ENCODE measurements at regions not wholly inside any gene's neighbourhood (a gene's known extent, or its start where the extent isn't known, plus 50 kb on each side); places are given as distances from the start of the nearest gene placed in this dataset.

GRCh38 chr13:99436686-99437416 lies 64.4 kb upstream of the TM9SF2 start:
- intact Hi-C loops (cut with micrococcal nuclease), result loop anchor here (1.0 to 10.0 kb wide), 10 partner anchors 17 to 350 kb away; partner anchors contain the start of genes CLYBL, GPR183 and UBAC2
- peak overlapping the region; percentile 16 for H2AFZ ChIP-seq (ENCODE audit: insufficient read depth, low read depth, low read length, poor library complexity, severe bottlenecking)
- H3K4me3 Mint-ChIP-seq, result peak overlapping the region; percentile 76
- no peak overlapping the region for H3K9ac ChIP-seq (ENCODE audit: low read length)
- H3K79me2 ChIP-seq (ENCODE audit: control insufficient read depth, insufficient read depth, low read length), result no peaks in the 10 kb centered on the region
- H3K4me1 Mint-ChIP-seq, result peaks cover 64% of the 10 kb centered on the region
- H3K9me3 ChIP-seq (ENCODE audit: control extremely low read depth in 1 of 3, control insufficient read depth in 2 of 3, insufficient read depth in 1 of 3, low read length in 2 of 3), result peaks cover 0 to 3% (median 2%) of the 10 kb centered on the region in 3 donors
- peak overlapping the region; percentile 71 for H3K4me2 ChIP-seq (replicated peaks; ENCODE audit: low read depth, low read length, poor library complexity, severe bottlenecking)
- H3K4me3 ChIP-seq (ENCODE audit: control extremely low read depth in 1 of 5, extremely low read depth in 1 of 5, insufficient read depth in 1 of 5, low read depth in 2 of 5, low read length in 4 of 5), result peak overlapping the region in 2 of 5 experiments; percentile 6 to 27
- peaks cover 49 to 70% of the 10 kb centered on the region in 2 donors for H3K4me1 ChIP-seq (ENCODE audit: control insufficient read depth in 2 of 2, insufficient read depth in 2 of 2, low read length in 2 of 2)
- ChIA-PET POLR2A (interaction anchor here (0.6 to 2.7 kb wide), 7 partner anchors 10 to 236 kb away, joined by 3 to 14 read pairs (median 4); partner anchors contain the start of gene UBAC2), CTCF (interaction anchor here (0.6 to 12.1 kb wide), 50 partner anchors 9 to 1077 kb away, joined by 3 to 545 read pairs (median 8); partner anchors contain the start of genes GPR18, GPR183 and UBAC2)
- ATAC-seq (ENCODE audit: low read depth) (peak; percentile 69), DNase-seq (peak; percentile 96)
- H3K9me3 Mint-ChIP-seq (ENCODE audit: insufficient read depth), result no peaks in the 10 kb centered on the region
- H4K20me1 ChIP-seq (ENCODE audit: control insufficient read depth, insufficient read depth, low read length, poor library complexity, severe bottlenecking), result no peaks in the 10 kb centered on the region
- no peak overlapping the region for H3K27ac ChIP-seq (ENCODE audit: low read length in 2 of 2)
- TF ChIP-seq EZH2 (IDR thresholded peaks at IDR 0.05; ENCODE audit: borderline replicate concordance, insufficient read depth, low read depth, low read length, poor library complexity, severe bottlenecking) (no peak), CTCF (IDR thresholded peaks at IDR 0.05) (peak; percentile 100)
- no peaks in the 10 kb centered on the region for H3K27me3 Mint-ChIP-seq
- H3K36me3 ChIP-seq (replicated peaks in 1 of 2; ENCODE audit: control extremely low read depth in 1 of 2, control insufficient read depth in 1 of 2, extremely low read depth in 1 of 2, insufficient read depth in 2 of 2, low read length in 1 of 2), result no peaks in the 10 kb centered on the region
- H3K27me3 ChIP-seq (replicated peaks in 1 of 4; ENCODE audit: control extremely low read depth in 1 of 4, control insufficient read depth in 3 of 4, insufficient read depth in 4 of 4, low read length in 3 of 4), result no peaks in the 10 kb centered on the region
- peak overlapping the region; percentile 81 for H3K27ac Mint-ChIP-seq
- WGBS (ENCODE audit: insufficient coverage), result 4% methylated on average over 22 of the region's 27 CpGs

GRCh38 chr13:99439048-99439447 lies 62.2 kb upstream of the TM9SF2 start:
- ChIA-PET CTCF (interaction anchor here (1.0 to 12.1 kb wide), 10 partner anchors 52 to 264 kb away, joined by 3 to 545 read pairs (median 6); no protein-coding TSS in a partner anchor), POLR2A (interaction anchor here (0.7 kb wide), 1 partner anchor 239 kb away, joined by 3 read pairs; no protein-coding TSS in a partner anchor)
- Mint-ChIP-seq H3K9me3 (ENCODE audit: insufficient read depth) (no peaks in the 10 kb centered on the region), H3K4me3 (no peak overlapping the region), H3K27ac (peak overlapping the region; percentile 10), H3K27me3 (no peaks in the 10 kb centered on the region), H3K4me1 (peaks cover 42% of the 10 kb centered on the region)
- TF ChIP-seq CTCF (IDR thresholded peaks at IDR 0.05) (no peak), EZH2 (IDR thresholded peaks at IDR 0.05; ENCODE audit: borderline replicate concordance, insufficient read depth, low read depth, low read length, poor library complexity, severe bottlenecking) (no peak)
- H4K20me1 ChIP-seq (ENCODE audit: control insufficient read depth, insufficient read depth, low read length, poor library complexity, severe bottlenecking), result no peaks in the 10 kb centered on the region
- peaks cover 30 to 48% of the 10 kb centered on the region in 2 donors for H3K4me1 ChIP-seq (ENCODE audit: control insufficient read depth in 2 of 2, insufficient read depth in 2 of 2, low read length in 2 of 2)
- H3K9ac ChIP-seq (ENCODE audit: low read length), result no peak overlapping the region
- intact Hi-C loops (cut with micrococcal nuclease), result loop anchor here (5.0 to 10.0 kb wide), 3 partner anchors 103 to 352 kb away; partner anchors contain the start of gene GPR183
- H2AFZ ChIP-seq (ENCODE audit: insufficient read depth, low read depth, low read length, poor library complexity, severe bottlenecking), result no peak overlapping the region
- 93% methylated on average over 7 of the region's 7 CpGs for WGBS (ENCODE audit: insufficient coverage)
- H3K4me2 ChIP-seq (replicated peaks; ENCODE audit: low read depth, low read length, poor library complexity, severe bottlenecking), result no peak overlapping the region
- no peaks in the 10 kb centered on the region for H3K27me3 ChIP-seq (replicated peaks in 1 of 4; ENCODE audit: control extremely low read depth in 1 of 4, control insufficient read depth in 3 of 4, insufficient read depth in 4 of 4, low read length in 3 of 4)
- no peak overlapping the region for H3K27ac ChIP-seq (ENCODE audit: low read length in 2 of 2)
- no peak overlapping the region for H3K4me3 ChIP-seq (ENCODE audit: control extremely low read depth in 1 of 5, extremely low read depth in 1 of 5, insufficient read depth in 1 of 5, low read depth in 2 of 5, low read length in 4 of 5)
- H3K9me3 ChIP-seq (ENCODE audit: control extremely low read depth in 1 of 3, control insufficient read depth in 2 of 3, insufficient read depth in 1 of 3, low read length in 2 of 3), result no peaks in the 10 kb centered on the region
- no peak for DNase-seq
- H3K36me3 ChIP-seq (replicated peaks in 1 of 2; ENCODE audit: control extremely low read depth in 1 of 2, control insufficient read depth in 1 of 2, extremely low read depth in 1 of 2, insufficient read depth in 2 of 2, low read length in 1 of 2), result no peaks in the 10 kb centered on the region
- no peak for ATAC-seq (ENCODE audit: low read depth)
- no peaks in the 10 kb centered on the region for H3K79me2 ChIP-seq (ENCODE audit: control insufficient read depth, insufficient read depth, low read length)

Data from B cell (primary cell).